ENCODE measurements at regions not wholly inside any gene's neighbourhood (a gene's known extent, or its start where the extent isn't known, plus 50 kb on each side); places are given as distances from the start of the nearest gene placed in this dataset.
"Not testable (repeated sequence)": the region's sequence is repeated elsewhere in the genome, so short reads cannot be mapped to it uniquely, and the experiment has no call there.

GRCh38 chr10:22825841-22826240, 102.0 kb upstream of the ARMC3 start:
- H3K9ac ChIP-seq (ENCODE audit: low read depth in 1 of 2, low read length in 2 of 2): no peak overlapping the region
- no peak overlapping the region for H3K27ac ChIP-seq (ENCODE audit: low read depth in 2 of 2, low read length in 2 of 2)
- H3K36me3 ChIP-seq (ENCODE audit: control insufficient read depth in 2 of 2, insufficient read depth in 2 of 2, low read length in 2 of 2): no peaks in the 10 kb centered on the region
- no peak overlapping the region for H3K4me3 ChIP-seq (ENCODE audit: low read length in 2 of 2)
- H3K27me3 ChIP-seq (ENCODE audit: control insufficient read depth in 2 of 2, insufficient read depth in 2 of 2, low read length in 2 of 2): no peaks in the 10 kb centered on the region
- no peaks in the 10 kb centered on the region for H3K9me3 ChIP-seq (ENCODE audit: control insufficient read depth in 2 of 2, low read length in 2 of 2)
- no peaks in the 10 kb centered on the region for H3K4me1 ChIP-seq (ENCODE audit: control insufficient read depth in 2 of 2, insufficient read depth in 2 of 2, low read length in 2 of 2)

GRCh38 chr10:22824984-22825383, 102.9 kb upstream of the ARMC3 start:
- Histone ChIP-seq H3K4me3 (ENCODE audit: low read length in 2 of 2) (no peak overlapping the region), H3K4me1 (ENCODE audit: control insufficient read depth in 2 of 2, insufficient read depth in 2 of 2, low read length in 2 of 2) (no peaks in the 10 kb centered on the region), H3K9me3 (ENCODE audit: control insufficient read depth in 2 of 2, low read length in 2 of 2) (no peaks in the 10 kb centered on the region)

GRCh38 chr10:22824520-22824919, 103.3 kb upstream of the ARMC3 start:
- Histone ChIP-seq H3K36me3 (ENCODE audit: control insufficient read depth in 2 of 2, insufficient read depth in 2 of 2, low read length in 2 of 2) (no peaks in the 10 kb centered on the region), H3K4me1 (ENCODE audit: control insufficient read depth in 2 of 2, insufficient read depth in 2 of 2, low read length in 2 of 2) (no peaks in the 10 kb centered on the region)

More at GRCh38 chr10:22824984-22825383, 102.9 kb upstream of the ARMC3 start:
- Histone ChIP-seq H3K27ac (ENCODE audit: low read depth in 2 of 2, low read length in 2 of 2) (no peak overlapping the region), H3K9ac (ENCODE audit: low read depth in 1 of 2, low read length in 2 of 2) (no peak overlapping the region), H3K27me3 (ENCODE audit: control insufficient read depth in 2 of 2, insufficient read depth in 2 of 2, low read length in 2 of 2) (no peaks in the 10 kb centered on the region), H3K36me3 (ENCODE audit: control insufficient read depth in 2 of 2, insufficient read depth in 2 of 2, low read length in 2 of 2) (no peaks in the 10 kb centered on the region)

GRCh38 chr10:22823109-22823508, 104.7 kb upstream of the ARMC3 start:
- H3K9me3 ChIP-seq (ENCODE audit: control insufficient read depth in 2 of 2, low read length in 2 of 2): no peaks in the 10 kb centered on the region
- no peak overlapping the region for H3K27ac ChIP-seq (ENCODE audit: low read depth in 2 of 2, low read length in 2 of 2)
- H3K36me3 ChIP-seq (ENCODE audit: control insufficient read depth in 2 of 2, insufficient read depth in 2 of 2, low read length in 2 of 2): no peaks in the 10 kb centered on the region
- H3K9ac ChIP-seq (ENCODE audit: low read depth in 1 of 2, low read length in 2 of 2): no peak overlapping the region
- no peaks in the 10 kb centered on the region for H3K4me1 ChIP-seq (ENCODE audit: control insufficient read depth in 2 of 2, insufficient read depth in 2 of 2, low read length in 2 of 2)
- H3K4me3 ChIP-seq (ENCODE audit: low read length in 2 of 2): no peak overlapping the region
- H3K27me3 ChIP-seq (ENCODE audit: control insufficient read depth in 2 of 2, insufficient read depth in 2 of 2, low read length in 2 of 2): no peaks in the 10 kb centered on the region

More at GRCh38 chr10:22824520-22824919, 103.3 kb upstream of the ARMC3 start:
- Histone ChIP-seq H3K27ac (ENCODE audit: low read depth in 2 of 2, low read length in 2 of 2) (no peak overlapping the region), H3K27me3 (ENCODE audit: control insufficient read depth in 2 of 2, insufficient read depth in 2 of 2, low read length in 2 of 2) (no peaks in the 10 kb centered on the region), H3K9me3 (ENCODE audit: control insufficient read depth in 2 of 2, low read length in 2 of 2) (no peaks in the 10 kb centered on the region), H3K4me3 (ENCODE audit: low read length in 2 of 2) (no peak overlapping the region), H3K9ac (ENCODE audit: low read depth in 1 of 2, low read length in 2 of 2) (no peak overlapping the region)

GRCh38 chr10:22821921-22822320, 105.9 kb upstream of the ARMC3 start:
- H3K27ac ChIP-seq (ENCODE audit: low read depth in 2 of 2, low read length in 2 of 2); H3K4me3 ChIP-seq (ENCODE audit: low read length in 2 of 2); H3K36me3 ChIP-seq (ENCODE audit: control insufficient read depth in 2 of 2, insufficient read depth in 2 of 2, low read length in 2 of 2); H3K27me3 ChIP-seq (ENCODE audit: control insufficient read depth in 2 of 2, insufficient read depth in 2 of 2, low read length in 2 of 2); H3K9ac ChIP-seq (ENCODE audit: low read depth in 1 of 2, low read length in 2 of 2); H3K9me3 ChIP-seq (ENCODE audit: control insufficient read depth in 2 of 2, low read length in 2 of 2); H3K4me1 ChIP-seq (ENCODE audit: control insufficient read depth in 2 of 2, insufficient read depth in 2 of 2, low read length in 2 of 2): not testable (repeated sequence)

- Histone ChIP-seq H3K36me3 (ENCODE audit: control insufficient read depth in 2 of 2, insufficient read depth in 2 of 2, low read length in 2 of 2) (no peaks in the 10 kb centered on the region), H3K9me3 (ENCODE audit: control insufficient read depth in 2 of 2, low read length in 2 of 2) (no peaks in the 10 kb centered on the region), H3K27me3 (ENCODE audit: control insufficient read depth in 2 of 2, insufficient read depth in 2 of 2, low read length in 2 of 2) (no peaks in the 10 kb centered on the region), H3K4me3 (ENCODE audit: low read length in 2 of 2) (no peak overlapping the region), H3K4me1 (ENCODE audit: control insufficient read depth in 2 of 2, insufficient read depth in 2 of 2, low read length in 2 of 2) (no peaks in the 10 kb centered on the region), H3K27ac (ENCODE audit: low read depth in 2 of 2, low read length in 2 of 2) (no peak overlapping the region), H3K9ac (ENCODE audit: low read depth in 1 of 2, low read length in 2 of 2) (no peak overlapping the region)
Measured at GRCh38 chr10:22821501-22821900, 106.4 kb upstream of the ARMC3 start.

GRCh38 chr10:22816298-22816653, 101.9 kb upstream of the PIP4K2A start:
- Histone ChIP-seq H3K4me3 (ENCODE audit: low read length in 2 of 2) (no peak overlapping the region), H3K36me3 (ENCODE audit: control insufficient read depth in 2 of 2, insufficient read depth in 2 of 2, low read length in 2 of 2) (no peaks in the 10 kb centered on the region), H3K27me3 (ENCODE audit: control insufficient read depth in 2 of 2, insufficient read depth in 2 of 2, low read length in 2 of 2) (no peaks in the 10 kb centered on the region), H3K9me3 (ENCODE audit: control insufficient read depth in 2 of 2, low read length in 2 of 2) (no peaks in the 10 kb centered on the region), H3K27ac (ENCODE audit: low read depth in 2 of 2, low read length in 2 of 2) (no peak overlapping the region), H3K4me1 (ENCODE audit: control insufficient read depth in 2 of 2, insufficient read depth in 2 of 2, low read length in 2 of 2) (no peaks in the 10 kb centered on the region), H3K9ac (ENCODE audit: low read depth in 1 of 2, low read length in 2 of 2) (no peak overlapping the region)

GRCh38 chr10:22810643-22811465, 96.5 kb upstream of the PIP4K2A start:
- no peak overlapping the region for H3K4me3 ChIP-seq (ENCODE audit: low read length in 2 of 2)
- no peaks in the 10 kb centered on the region for H3K36me3 ChIP-seq (ENCODE audit: control insufficient read depth in 2 of 2, insufficient read depth in 2 of 2, low read length in 2 of 2)
- no peak overlapping the region for H3K27ac ChIP-seq (ENCODE audit: low read depth in 2 of 2, low read length in 2 of 2)
- H3K27me3 ChIP-seq (ENCODE audit: control insufficient read depth in 2 of 2, insufficient read depth in 2 of 2, low read length in 2 of 2): no peaks in the 10 kb centered on the region
- H3K9ac ChIP-seq (ENCODE audit: low read depth in 1 of 2, low read length in 2 of 2): no peak overlapping the region
- H3K9me3 ChIP-seq (ENCODE audit: control insufficient read depth in 2 of 2, low read length in 2 of 2): no peaks in the 10 kb centered on the region
- no peaks in the 10 kb centered on the region for H3K4me1 ChIP-seq (ENCODE audit: control insufficient read depth in 2 of 2, insufficient read depth in 2 of 2, low read length in 2 of 2)

- Histone ChIP-seq H3K4me3 (ENCODE audit: low read length in 2 of 2) (no peak overlapping the region), H3K9ac (ENCODE audit: low read depth in 1 of 2, low read length in 2 of 2) (no peak overlapping the region), H3K36me3 (ENCODE audit: control insufficient read depth in 2 of 2, insufficient read depth in 2 of 2, low read length in 2 of 2) (no peaks in the 10 kb centered on the region), H3K4me1 (ENCODE audit: control insufficient read depth in 2 of 2, insufficient read depth in 2 of 2, low read length in 2 of 2) (no peaks in the 10 kb centered on the region), H3K9me3 (ENCODE audit: control insufficient read depth in 2 of 2, low read length in 2 of 2) (no peaks in the 10 kb centered on the region), H3K27ac (ENCODE audit: low read depth in 2 of 2, low read length in 2 of 2) (no peak overlapping the region), H3K27me3 (ENCODE audit: control insufficient read depth in 2 of 2, insufficient read depth in 2 of 2, low read length in 2 of 2) (no peaks in the 10 kb centered on the region)
Measured at GRCh38 chr10:22807238-22807637, 92.9 kb upstream of the PIP4K2A start.

GRCh38 chr10:22805304-22805703, 90.9 kb upstream of the PIP4K2A start:
- Histone ChIP-seq H3K9me3 (ENCODE audit: control insufficient read depth in 2 of 2, low read length in 2 of 2) (no peaks in the 10 kb centered on the region), H3K4me3 (ENCODE audit: low read length in 2 of 2) (no peak overlapping the region), H3K27me3 (ENCODE audit: control insufficient read depth in 2 of 2, insufficient read depth in 2 of 2, low read length in 2 of 2) (no peaks in the 10 kb centered on the region), H3K9ac (ENCODE audit: low read depth in 1 of 2, low read length in 2 of 2) (no peak overlapping the region), H3K36me3 (ENCODE audit: control insufficient read depth in 2 of 2, insufficient read depth in 2 of 2, low read length in 2 of 2) (no peaks in the 10 kb centered on the region), H3K4me1 (ENCODE audit: control insufficient read depth in 2 of 2, insufficient read depth in 2 of 2, low read length in 2 of 2) (no peaks in the 10 kb centered on the region), H3K27ac (ENCODE audit: low read depth in 2 of 2, low read length in 2 of 2) (no peak overlapping the region)

Measured in mucosa of rectum (tissue), 2 donors.